ENCODE measurements at regions not wholly inside any gene's neighbourhood (a gene's known extent, or its start where the extent isn't known, plus 50 kb on each side); places are given as distances from the start of the nearest gene placed in this dataset.

DNA sequence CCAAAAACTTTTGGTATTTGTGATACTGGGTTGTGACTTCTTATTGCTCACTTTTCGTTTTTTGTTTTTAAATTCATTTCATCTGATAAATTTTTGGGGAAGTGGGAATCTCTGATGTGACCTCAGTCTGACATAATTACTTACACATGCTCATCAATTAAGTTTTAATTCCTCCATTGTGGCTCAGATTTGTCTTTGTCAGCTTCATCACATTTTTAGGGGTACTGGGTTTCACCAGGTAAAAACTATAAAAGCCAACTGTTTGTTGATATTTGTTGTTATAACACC, 425.3 kb upstream of the TGFBR2 start:
- DNase-seq (no peak), ATAC-seq (no peak)
- POLR2A ChIA-PET, result no interaction called here
- no peak overlapping the region for H3K27ac Mint-ChIP-seq
- no peak overlapping the region for H3K4me3 Mint-ChIP-seq
- H3K27me3 Mint-ChIP-seq, result peaks cover 2 to 12% (median 9%) of the 10 kb centered on the region in 5 donors
- no peaks in the 10 kb centered on the region for H3K4me1 Mint-ChIP-seq
- H3K9me3 Mint-ChIP-seq, result no peaks in the 10 kb centered on the region
- no peaks in the 10 kb centered on the region for H3K36me3 Mint-ChIP-seq

DNA sequence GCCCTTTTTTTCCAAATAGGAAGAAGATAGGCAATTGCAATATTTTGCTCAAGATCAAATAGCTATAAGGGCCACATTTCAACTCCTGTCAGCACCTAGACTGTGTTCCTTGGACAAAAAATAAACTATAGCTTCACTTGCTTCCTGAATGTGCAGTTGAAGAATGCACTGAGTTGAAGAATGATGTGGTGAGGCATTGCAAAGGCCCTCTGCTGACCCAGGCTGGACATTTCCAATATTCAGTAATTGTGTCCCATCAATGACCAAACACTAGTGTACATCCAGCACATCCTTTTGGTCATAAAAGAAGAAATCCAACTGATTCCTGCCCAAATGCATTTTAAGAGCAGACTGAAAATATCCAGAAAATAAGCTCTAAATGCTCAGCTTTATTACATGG, 424.8 kb upstream of the TGFBR2 start:
- DNase-seq (no peak), ATAC-seq (no peak)
- Mint-ChIP-seq H3K4me3 (no peak overlapping the region), H3K27ac (no peak overlapping the region), H3K27me3 (peaks cover 2 to 12% (median 9%) of the 10 kb centered on the region in 5 donors), H3K36me3 (no peaks in the 10 kb centered on the region), H3K4me1 (no peaks in the 10 kb centered on the region), H3K9me3 (no peaks in the 10 kb centered on the region)
- POLR2A ChIA-PET, result no interaction called here

- Mint-ChIP-seq H3K4me1 (no peaks in the 10 kb centered on the region), H3K9me3 (no peaks in the 10 kb centered on the region), H3K4me3 (no peak overlapping the region), H3K36me3 (no peaks in the 10 kb centered on the region), H3K27me3 (peaks cover 2 to 17% (median 11%) of the 10 kb centered on the region in 5 donors), H3K27ac (no peak overlapping the region)
- ATAC-seq (no peak), DNase-seq (no peak)
- POLR2A ChIA-PET, result no interaction called here
Measured at GRCh38 chr3:30183421-30183820, 423.0 kb upstream of the TGFBR2 start.

GRCh38 chr3:30184091-30184810, 422.1 kb upstream of the TGFBR2 start:
- no peak overlapping the region for H3K4me3 Mint-ChIP-seq
- POLR2A ChIA-PET, result no interaction called here
- ATAC-seq (no peak), DNase-seq (no peak)
- H3K9me3 Mint-ChIP-seq, result no peaks in the 10 kb centered on the region
- no peaks in the 10 kb centered on the region for H3K4me1 Mint-ChIP-seq
- H3K27me3 Mint-ChIP-seq, result peaks cover 2 to 17% (median 9%) of the 10 kb centered on the region in 5 donors
- no peaks in the 10 kb centered on the region for H3K36me3 Mint-ChIP-seq
- no peak overlapping the region for H3K27ac Mint-ChIP-seq

DNA sequence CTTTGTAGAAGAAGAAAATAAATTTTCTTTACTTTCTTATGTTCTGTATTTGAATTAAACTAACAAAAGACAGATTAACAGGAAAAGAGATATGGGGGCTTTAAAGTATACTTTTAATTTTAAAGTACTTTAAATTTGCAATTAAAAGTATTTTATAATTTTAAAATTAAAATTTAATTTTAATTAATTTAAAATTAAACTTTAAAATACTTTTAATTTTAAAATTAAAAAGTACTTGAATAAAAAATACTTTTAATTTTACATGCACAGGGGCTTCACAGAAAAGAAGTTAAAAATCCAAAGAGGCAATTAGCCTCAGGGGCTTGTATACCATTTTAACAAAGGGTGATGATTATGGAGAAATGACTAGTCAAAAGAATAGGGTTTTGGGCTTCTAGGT, 420.5 kb upstream of the TGFBR2 start:
- ATAC-seq, result no peak
- H3K27me3 Mint-ChIP-seq, result peaks cover 2 to 10% (median 8%) of the 10 kb centered on the region in 5 donors
- no peaks in the 10 kb centered on the region for H3K9me3 Mint-ChIP-seq
- no peak for DNase-seq
- POLR2A ChIA-PET, result no interaction called here
- no peak overlapping the region for H3K27ac Mint-ChIP-seq
- peaks cover 0 to 4% (median 0%) of the 10 kb centered on the region in 3 donors for H3K36me3 Mint-ChIP-seq
- H3K4me3 Mint-ChIP-seq, result no peak overlapping the region
- H3K4me1 Mint-ChIP-seq, result no peaks in the 10 kb centered on the region

GRCh38 chr3:30186741-30187219, 419.6 kb upstream of the TGFBR2 start:
- H3K36me3 Mint-ChIP-seq, result peaks cover 0 to 4% (median 0%) of the 10 kb centered on the region in 3 donors
- ATAC-seq, result no peak
- no peak for DNase-seq
- POLR2A ChIA-PET, result no interaction called here
- no peak overlapping the region for H3K4me3 Mint-ChIP-seq
- no peaks in the 10 kb centered on the region for H3K4me1 Mint-ChIP-seq
- no peak overlapping the region for H3K27ac Mint-ChIP-seq
- no peaks in the 10 kb centered on the region for H3K9me3 Mint-ChIP-seq
- H3K27me3 Mint-ChIP-seq, result peaks cover 1 to 10% (median 8%) of the 10 kb centered on the region in 5 donors

GRCh38 chr3:30187366-30187765, 419.0 kb upstream of the TGFBR2 start:
- Mint-ChIP-seq H3K27me3 (peaks cover 1 to 10% (median 8%) of the 10 kb centered on the region in 5 donors), H3K4me1 (no peaks in the 10 kb centered on the region), H3K9me3 (no peaks in the 10 kb centered on the region), H3K27ac (no peak overlapping the region), H3K36me3 (peaks cover 0 to 4% (median 0%) of the 10 kb centered on the region in 3 donors), H3K4me3 (no peak overlapping the region)
- DNase-seq (no peak), ATAC-seq (no peak)
- POLR2A ChIA-PET, result interaction anchor here (0.6 kb wide), 1 partner anchor 1345 kb away, joined by 3 read pairs; the partner anchor contains the start of gene STT3B

- DNase-seq (no peak), ATAC-seq (no peak)
- no peaks in the 10 kb centered on the region for H3K4me1 Mint-ChIP-seq
- H3K9me3 Mint-ChIP-seq, result no peaks in the 10 kb centered on the region
- no peak overlapping the region for H3K27ac Mint-ChIP-seq
- no peak overlapping the region for H3K4me3 Mint-ChIP-seq
- H3K36me3 Mint-ChIP-seq, result peaks cover 0 to 4% (median 0%) of the 10 kb centered on the region in 3 donors
- peaks cover 0 to 10% (median 8%) of the 10 kb centered on the region in 5 donors for H3K27me3 Mint-ChIP-seq
- POLR2A ChIA-PET, result no interaction called here
Measured at GRCh38 chr3:30188713-30189112, 417.7 kb upstream of the TGFBR2 start.

DNA sequence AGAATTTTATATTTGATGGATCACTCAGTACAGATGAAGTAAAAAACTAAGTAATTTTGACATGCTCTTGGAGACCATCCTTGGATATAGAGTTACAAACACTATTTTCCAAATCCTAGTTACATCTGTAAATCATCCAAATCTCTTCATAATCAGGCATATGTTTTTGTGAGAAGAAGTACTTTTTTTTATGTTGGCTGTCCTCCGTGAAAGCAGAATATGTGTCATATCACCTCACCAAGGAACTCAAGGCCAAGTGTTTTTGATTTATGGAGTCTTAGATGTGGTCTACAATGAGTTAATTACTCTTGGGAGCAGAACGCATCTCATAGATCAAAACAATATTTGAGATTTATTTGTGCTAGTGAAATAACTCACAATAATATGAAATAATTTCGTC, 416.5 kb upstream of the TGFBR2 start:
- POLR2A ChIA-PET, result no interaction called here
- H3K4me3 Mint-ChIP-seq, result no peak overlapping the region
- H3K27me3 Mint-ChIP-seq, result peaks cover 0 to 10% (median 8%) of the 10 kb centered on the region in 5 donors
- H3K36me3 Mint-ChIP-seq, result peaks cover 0 to 4% (median 0%) of the 10 kb centered on the region in 3 donors
- no peak overlapping the region for H3K27ac Mint-ChIP-seq
- no peak for ATAC-seq
- H3K4me1 Mint-ChIP-seq, result peaks cover 0 to 1% (median 0%) of the 10 kb centered on the region in 4 donors
- no peaks in the 10 kb centered on the region for H3K9me3 Mint-ChIP-seq
- no peak for DNase-seq

DNA sequence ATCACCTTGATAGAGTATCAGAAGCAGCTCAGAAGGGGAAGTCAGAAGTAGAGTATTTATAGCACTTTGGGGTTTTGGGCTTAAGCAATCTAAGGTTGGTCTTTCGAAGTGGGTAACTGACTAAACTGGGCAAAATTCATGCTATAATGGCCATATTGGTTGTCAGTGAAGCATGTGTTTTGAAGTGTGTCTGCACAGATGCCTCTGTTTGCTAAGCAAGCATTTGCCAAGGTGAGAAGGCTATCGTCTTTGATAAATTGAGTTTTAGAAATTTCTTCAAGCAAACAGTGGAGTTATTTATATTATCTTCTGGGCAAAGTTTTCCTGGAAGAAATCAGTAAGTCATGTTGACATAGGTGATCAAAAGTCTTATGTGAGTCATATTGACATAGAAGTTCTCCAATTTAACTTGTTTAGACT, 412.8 kb upstream of the TGFBR2 start:
- POLR2A ChIA-PET, result no interaction called here
- ATAC-seq (no peak), DNase-seq (no peak)
- Mint-ChIP-seq H3K27me3 (peaks cover 0 to 1% (median 0%) of the 10 kb centered on the region in 5 donors), H3K4me1 (peaks cover 0 to 4% (median under 1%) of the 10 kb centered on the region in 4 donors), H3K27ac (no peak overlapping the region), H3K36me3 (peaks cover 0 to 4% (median 0%) of the 10 kb centered on the region in 3 donors), H3K9me3 (no peaks in the 10 kb centered on the region), H3K4me3 (no peak overlapping the region)

DNA sequence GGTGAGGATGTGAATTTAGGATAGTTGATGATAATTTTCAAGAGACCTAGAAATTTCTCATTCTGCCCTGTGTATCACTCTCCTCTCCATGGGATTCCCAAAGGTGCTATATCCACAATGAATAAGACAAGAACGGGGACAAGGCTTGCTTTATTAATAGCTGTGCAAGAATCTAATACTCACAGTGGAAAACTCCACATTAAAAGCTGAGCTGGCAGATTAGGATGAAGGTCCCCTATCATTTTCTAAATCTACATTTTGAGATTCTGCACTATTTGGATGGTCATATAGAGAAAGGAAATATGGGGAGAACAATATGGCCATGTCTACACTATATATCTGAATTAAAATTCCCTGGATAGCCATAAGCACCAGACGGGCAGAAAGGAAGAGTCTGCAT, 411.0 kb upstream of the TGFBR2 start:
- H3K36me3 Mint-ChIP-seq, result no peaks in the 10 kb centered on the region

GRCh38 chr3:30198162-30198561, 408.2 kb upstream of the TGFBR2 start:
- POLR2A ChIA-PET, result interaction anchor here (1.1 kb wide), 1 partner anchor 495 kb away, joined by 3 read pairs; no protein-coding TSS in a partner anchor

More for the DNA sequence above, 411.0 kb upstream of the TGFBR2 start:
- DNase-seq (no peak), ATAC-seq (no peak)
- H3K27me3 Mint-ChIP-seq, result no peaks in the 10 kb centered on the region
- POLR2A ChIA-PET, result no interaction called here
- no peak overlapping the region for H3K4me3 Mint-ChIP-seq
- H3K27ac Mint-ChIP-seq, result no peak overlapping the region
- H3K4me1 Mint-ChIP-seq, result peaks cover 1 to 5% (median 4%) of the 10 kb centered on the region in 4 donors
- H3K9me3 Mint-ChIP-seq, result no peaks in the 10 kb centered on the region

GRCh38 chr3:30199096-30199759, 407.2 kb upstream of the TGFBR2 start:
- Mint-ChIP-seq H3K36me3 (no peaks in the 10 kb centered on the region), H3K4me3 (no peak overlapping the region), H3K9me3 (no peaks in the 10 kb centered on the region), H3K4me1 (peaks cover 2 to 6% (median 5%) of the 10 kb centered on the region in 4 donors), H3K27me3 (no peaks in the 10 kb centered on the region), H3K27ac (peak overlapping the region in 1 of 10 donors; percentile 7)
- POLR2A ChIA-PET, result interaction anchor here (0.6 to 1.5 kb wide), 5 partner anchors 407 to 552 kb away, joined by 3 to 5 read pairs (median 3); partner anchors contain the start of gene TGFBR2
- peak; percentile 33 to 59 for ATAC-seq
- peak; percentile 33 to 81 (median 60) for DNase-seq

More at GRCh38 chr3:30198162-30198561, 408.2 kb upstream of the TGFBR2 start:
- Mint-ChIP-seq H3K9me3 (no peaks in the 10 kb centered on the region), H3K36me3 (no peaks in the 10 kb centered on the region), H3K27me3 (no peaks in the 10 kb centered on the region), H3K4me1 (peaks cover 2 to 7% (median 5%) of the 10 kb centered on the region in 4 donors), H3K4me3 (no peak overlapping the region), H3K27ac (no peak overlapping the region)
- DNase-seq (no peak), ATAC-seq (no peak)
